Fibroblast of villous mesenchyme (primary cell): ENCODE measurements at regions not wholly inside any gene's neighbourhood (a gene's known extent, or its start where the extent isn't known, plus 50 kb on each side); places are given as distances from the start of the nearest gene placed in this dataset.
"Not testable (repeated sequence)": the region's sequence is repeated elsewhere in the genome, so short reads cannot be mapped to it uniquely, and the experiment has no call there.

Experiments
- DNase-seq: peaks from one replicate; pipeline ENCODE4 v3.0.0-alpha.2; 2010; ENCODE audit warnings: low read depth
- H3K4me3 ChIP-seq: 2 replicates; pipeline ENCODE4 v1.5.1; 2011; ENCODE audit warnings: low read depth, mild to moderate bottlenecking, low read length
- CTCF ChIP-seq: IDR thresholded peaks from 2 replicates; pipeline ENCODE4 v1.5.1; 2012; ENCODE audit warnings: low read depth, mild to moderate bottlenecking, low read length; ENCODE audit not compliant: insufficient read depth

- no peak for TF ChIP-seq CTCF
Measured at GRCh38 chr3:154662851-154663250, 232.9 kb upstream of the GPR149 start.

GRCh38 chr3:154660811-154661210, 230.8 kb upstream of the GPR149 start:
- TF ChIP-seq CTCF, result no peak
- H3K4me3 ChIP-seq, result no peak overlapping the region
- DNase-seq, result no peak

More at GRCh38 chr3:154662851-154663250, 232.9 kb upstream of the GPR149 start:
- DNase-seq, result no peak
- H3K4me3 ChIP-seq, result no peak overlapping the region

- no peak overlapping the region for H3K4me3 ChIP-seq
- TF ChIP-seq CTCF, result no peak
- DNase-seq, result no peak
Measured at GRCh38 chr3:154658000-154658399, 228.0 kb upstream of the GPR149 start.

- no peak overlapping the region for H3K4me3 ChIP-seq
- DNase-seq, result no peak
- no peak for TF ChIP-seq CTCF
Measured at GRCh38 chr3:154657218-154657617, 227.2 kb upstream of the GPR149 start.

GRCh38 chr3:154656486-154656885, 226.5 kb upstream of the GPR149 start:
- DNase-seq, result no peak
- no peak for TF ChIP-seq CTCF

GRCh38 chr3:154642145-154642544, 212.2 kb upstream of the GPR149 start:
- DNase-seq, result no peak
- no peak overlapping the region for H3K4me3 ChIP-seq
- no peak for TF ChIP-seq CTCF

More at GRCh38 chr3:154656486-154656885, 226.5 kb upstream of the GPR149 start:
- H3K4me3 ChIP-seq, result no peak overlapping the region

GRCh38 chr3:154625756-154626155, 195.8 kb upstream of the GPR149 start:
- no peak overlapping the region for H3K4me3 ChIP-seq
- TF ChIP-seq CTCF, result no peak
- no peak for DNase-seq

GRCh38 chr3:154619621-154620020, 189.6 kb upstream of the GPR149 start:
- DNase-seq, H3K4me3 ChIP-seq: not testable (repeated sequence)
